PC-9 (cell line): ENCODE measurements at regions not wholly inside any gene's neighbourhood (a gene's known extent, or its start where the extent isn't known, plus 50 kb on each side); places are given as distances from the start of the nearest gene placed in this dataset.

Source experiments
- CTCF ChIP-seq: fragments of 200-600 bp; sonication (generic); conservative IDR thresholded peaks from 2 replicates; pipeline ENCODE4 v1.6.1; 2017; ENCODE audit warnings: mixed run types, antibody characterized with exemption, mild to moderate bottlenecking, moderate library complexity
- EZH2 ChIP-seq: fragments of 200-600 bp; sonication (generic); IDR thresholded peaks from 2 replicates; pipeline ENCODE4 v1.8.0; 2017; ENCODE audit warnings: antibody characterized with exemption, low read depth

- TF ChIP-seq EZH2, result no peak
- no peak for TF ChIP-seq CTCF
Observed at GRCh38 chr5:13019729-13020128, 924.8 kb downstream of the DNAH5 start.
